Fibroblast of lung (primary cell): ENCODE measurements at regions not wholly inside any gene's neighbourhood (a gene's known extent, or its start where the extent isn't known, plus 50 kb on each side); places are given as distances from the start of the nearest gene placed in this dataset.

Experiments
- EZH2 ChIP-seq: IDR thresholded peaks from 2 replicates; pipeline ENCODE4 v1.5.1; 2012; ENCODE audit warnings: low read length, control low read depth, mild to moderate bottlenecking; ENCODE audit errors: missing control alignments
- TF ChIP-seq, protein P1 (sequence below), 2 donors: IDR thresholded peaks in 1 of 2; conservative IDR thresholded peaks in 1 of 2; 1 replicate in 1 of 2; 2 replicates in 1 of 2; pipeline ENCODE4 v1.5.1; 2011 to 2012; ENCODE audit warnings: low read length in 2 of 2, control low read depth in 1 of 2, inconsistent platforms in 1 of 2, low read depth in 1 of 2, mild to moderate bottlenecking in 1 of 2

DNA sequence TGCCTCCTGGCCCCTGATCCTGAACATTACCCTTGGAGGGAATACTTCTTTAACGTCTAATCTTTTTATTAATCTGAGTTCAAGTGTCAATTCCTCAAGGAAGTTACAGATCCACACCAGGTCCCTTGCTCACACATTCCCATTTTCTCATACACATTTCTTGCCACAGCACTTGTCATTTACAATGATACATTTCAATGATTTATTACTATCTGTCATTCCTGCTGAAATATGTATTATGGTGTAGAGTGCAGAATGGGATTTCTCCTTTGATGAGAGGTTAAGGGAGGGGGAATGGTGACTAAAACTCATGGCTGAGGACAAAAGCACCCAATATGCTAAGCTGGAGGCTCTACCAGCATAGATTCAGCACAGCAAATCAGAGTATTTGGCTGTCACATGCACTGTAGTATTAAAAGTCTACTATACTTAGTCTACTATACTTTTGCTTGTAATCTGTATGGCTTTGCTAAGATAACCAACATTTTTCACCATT lies 982.5 kb downstream of the TTLL7 start:
- TF ChIP-seq, protein P1, sequence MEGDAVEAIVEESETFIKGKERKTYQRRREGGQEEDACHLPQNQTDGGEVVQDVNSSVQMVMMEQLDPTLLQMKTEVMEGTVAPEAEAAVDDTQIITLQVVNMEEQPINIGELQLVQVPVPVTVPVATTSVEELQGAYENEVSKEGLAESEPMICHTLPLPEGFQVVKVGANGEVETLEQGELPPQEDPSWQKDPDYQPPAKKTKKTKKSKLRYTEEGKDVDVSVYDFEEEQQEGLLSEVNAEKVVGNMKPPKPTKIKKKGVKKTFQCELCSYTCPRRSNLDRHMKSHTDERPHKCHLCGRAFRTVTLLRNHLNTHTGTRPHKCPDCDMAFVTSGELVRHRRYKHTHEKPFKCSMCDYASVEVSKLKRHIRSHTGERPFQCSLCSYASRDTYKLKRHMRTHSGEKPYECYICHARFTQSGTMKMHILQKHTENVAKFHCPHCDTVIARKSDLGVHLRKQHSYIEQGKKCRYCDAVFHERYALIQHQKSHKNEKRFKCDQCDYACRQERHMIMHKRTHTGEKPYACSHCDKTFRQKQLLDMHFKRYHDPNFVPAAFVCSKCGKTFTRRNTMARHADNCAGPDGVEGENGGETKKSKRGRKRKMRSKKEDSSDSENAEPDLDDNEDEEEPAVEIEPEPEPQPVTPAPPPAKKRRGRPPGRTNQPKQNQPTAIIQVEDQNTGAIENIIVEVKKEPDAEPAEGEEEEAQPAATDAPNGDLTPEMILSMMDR (conservative IDR thresholded peaks at IDR 0.05 in 1 of 2, IDR thresholded peaks at IDR 0.05 in 1 of 2; ENCODE audit: low read depth in 1 of 2, low read length in 2 of 2), result no peak
- no peak for TF ChIP-seq EZH2
